ENCODE measurements at regions not wholly inside any gene's neighbourhood (a gene's known extent, or its start where the extent isn't known, plus 50 kb on each side); places are given as distances from the start of the nearest gene placed in this dataset.

DNA sequence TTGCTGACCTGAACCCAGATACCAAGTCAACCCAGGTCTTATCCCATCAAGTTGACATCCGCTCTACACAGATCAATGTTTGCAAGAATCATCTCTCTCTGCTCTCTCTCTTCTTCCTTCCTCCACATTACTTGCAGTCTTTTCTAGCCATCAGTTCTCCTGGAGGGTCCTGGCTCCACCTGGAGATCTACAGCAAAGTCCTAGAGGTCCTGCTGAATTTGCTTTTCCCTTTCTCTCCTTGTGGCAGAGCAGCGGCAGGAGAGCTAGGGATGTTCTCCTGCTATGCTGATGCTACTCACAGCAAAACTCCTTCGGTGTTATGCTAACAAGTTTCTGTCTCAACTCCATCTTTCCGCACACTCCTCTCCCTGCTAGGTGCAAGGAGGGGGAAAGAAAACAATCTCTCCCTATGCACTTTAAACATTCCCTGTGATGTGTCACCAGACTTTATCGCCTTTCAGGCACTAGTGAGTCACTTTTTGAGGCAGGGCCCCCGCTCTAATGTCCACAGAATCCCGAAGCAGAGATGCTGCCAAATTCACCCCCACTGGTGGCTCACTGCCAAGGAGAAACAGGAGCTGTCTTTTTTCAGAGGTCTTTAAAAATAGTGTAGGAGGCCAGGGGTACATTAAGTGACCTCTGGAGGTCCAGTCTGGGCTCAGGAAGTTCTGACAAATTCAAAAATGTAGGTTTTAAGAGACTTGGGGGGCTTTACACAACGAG lies 62.6 kb downstream of the FAM50B start (continued):
- peak; percentile 100 for TF ChIP-seq FOSL1 (tag; conservative IDR thresholded peaks at IDR 0.05)
- TF ChIP-seq, protein P1, sequence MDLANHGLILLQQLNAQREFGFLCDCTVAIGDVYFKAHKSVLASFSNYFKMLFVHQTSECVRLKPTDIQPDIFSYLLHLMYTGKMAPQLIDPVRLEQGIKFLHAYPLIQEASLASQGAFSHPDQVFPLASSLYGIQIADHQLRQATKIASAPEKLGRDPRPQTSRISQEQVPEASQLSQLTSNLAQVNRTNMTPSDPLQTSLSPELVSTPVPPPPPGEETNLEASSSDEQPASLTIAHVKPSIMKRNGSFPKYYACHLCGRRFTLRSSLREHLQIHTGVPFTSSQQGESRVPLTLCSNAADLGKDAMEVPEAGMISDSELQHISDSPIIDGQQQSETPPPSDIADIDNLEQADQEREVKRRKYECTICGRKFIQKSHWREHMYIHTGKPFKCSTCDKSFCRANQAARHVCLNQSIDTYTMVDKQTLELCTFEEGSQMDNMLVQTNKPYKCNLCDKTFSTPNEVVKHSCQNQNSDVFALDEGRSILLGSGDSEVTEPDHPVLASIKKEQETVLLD (IDR thresholded peaks at IDR 0.05), result no peak
- no peak for TF ChIP-seq ZMIZ1 (IDR thresholded peaks at IDR 0.05; ENCODE audit: low read depth in 2 of 2, low read length in 2 of 2)
- peak; percentile 84 for TF ChIP-seq NEUROD1 (IDR thresholded peaks at IDR 0.05; ENCODE audit: borderline replicate concordance, low read depth, low read length, partially characterized antibody)
- TF ChIP-seq SMARCA4 (IDR thresholded peaks at IDR 0.05), result peak; percentile 98
- no peak for TF ChIP-seq CXXC5 (CRISPR knock-in tag; IDR thresholded peaks at IDR 0.05)
- TF ChIP-seq BHLHE40 (IDR thresholded peaks at IDR 0.05; ENCODE audit: low read length), result peak; percentile 79
- TF ChIP-seq HES1 (IDR thresholded peaks at IDR 0.05; ENCODE audit: low read depth), result peak; percentile 70; the same call in 1 of the 2 replicates
- TF ChIP-seq, protein P2, sequence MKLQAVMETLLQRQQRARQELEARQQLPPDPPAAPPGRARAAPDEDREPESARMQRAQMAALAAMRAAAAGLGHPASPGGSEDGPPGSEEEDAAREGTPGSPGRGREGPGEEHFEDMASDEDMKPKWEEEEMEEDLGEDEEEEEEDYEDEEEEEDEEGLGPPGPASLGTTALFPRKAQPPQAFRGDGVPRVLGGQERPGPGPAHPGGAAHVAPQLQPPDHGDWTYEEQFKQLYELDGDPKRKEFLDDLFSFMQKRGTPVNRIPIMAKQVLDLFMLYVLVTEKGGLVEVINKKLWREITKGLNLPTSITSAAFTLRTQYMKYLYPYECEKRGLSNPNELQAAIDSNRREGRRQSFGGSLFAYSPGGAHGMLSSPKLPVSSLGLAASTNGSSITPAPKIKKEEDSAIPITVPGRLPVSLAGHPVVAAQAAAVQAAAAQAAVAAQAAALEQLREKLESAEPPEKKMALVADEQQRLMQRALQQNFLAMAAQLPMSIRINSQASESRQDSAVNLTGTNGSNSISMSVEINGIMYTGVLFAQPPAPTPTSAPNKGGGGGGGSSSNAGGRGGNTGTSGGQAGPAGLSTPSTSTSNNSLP (IDR thresholded peaks at IDR 0.05; ENCODE audit: borderline replicate concordance, low read depth, low read length), result 0 out of 2 replicates have a peak, but pooled peaks have one; percentile 27
- no peak for TF ChIP-seq ZNF140 (CRISPR knock-in tag; IDR thresholded peaks at IDR 0.05)
- TF ChIP-seq DEAF1 (CRISPR knock-in tag; IDR thresholded peaks at IDR 0.05), result no peak
- no peak for TF ChIP-seq BMI1 (IDR thresholded peaks at IDR 0.05; ENCODE audit: low read length)
- TF ChIP-seq ETS2 (tag; IDR thresholded peaks at IDR 0.05; ENCODE audit: borderline replicate concordance, poor library complexity, severe bottlenecking), result no peak
- TF ChIP-seq RFX5 (IDR thresholded peaks at IDR 0.05; ENCODE audit: low read depth, low read length), result no peak
- TF ChIP-seq, protein P3, sequence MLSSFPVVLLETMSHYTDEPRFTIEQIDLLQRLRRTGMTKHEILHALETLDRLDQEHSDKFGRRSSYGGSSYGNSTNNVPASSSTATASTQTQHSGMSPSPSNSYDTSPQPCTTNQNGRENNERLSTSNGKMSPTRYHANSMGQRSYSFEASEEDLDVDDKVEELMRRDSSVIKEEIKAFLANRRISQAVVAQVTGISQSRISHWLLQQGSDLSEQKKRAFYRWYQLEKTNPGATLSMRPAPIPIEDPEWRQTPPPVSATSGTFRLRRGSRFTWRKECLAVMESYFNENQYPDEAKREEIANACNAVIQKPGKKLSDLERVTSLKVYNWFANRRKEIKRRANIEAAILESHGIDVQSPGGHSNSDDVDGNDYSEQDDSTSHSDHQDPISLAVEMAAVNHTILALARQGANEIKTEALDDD (IDR thresholded peaks at IDR 0.05), result peak; percentile 48; the same call in 1 of the 2 replicates
- 0 out of 2 replicates have a peak, but pooled peaks have one; percentile 16 for TF ChIP-seq SMAD4 (CRISPR knock-in tag; conservative IDR thresholded peaks at IDR 0.05)
- TF ChIP-seq ZNF778 (CRISPR knock-in tag; IDR thresholded peaks at IDR 0.05), result no peak
- no peak for TF ChIP-seq SMARCA5 (IDR thresholded peaks at IDR 0.05)
